ENCODE measurements at regions not wholly inside any gene's neighbourhood (a gene's known extent, or its start where the extent isn't known, plus 50 kb on each side); places are given as distances from the start of the nearest gene placed in this dataset.

GRCh38 chr13:29929062-29929847 lies 78.8 kb upstream of the UBL3 start:
- DNase-seq (ENCODE audit: low spot score), result no peak

- DNase-seq (ENCODE audit: low spot score), result no peak
These were observed 75.7 kb upstream of the UBL3 start for GRCh38 chr13:29926098-29926476.

GRCh38 chr13:29925457-29926097 lies 75.2 kb upstream of the UBL3 start:
- peak; percentile 89 for DNase-seq (ENCODE audit: low spot score)

GRCh38 chr13:29924482-29925350 lies 74.3 kb upstream of the UBL3 start:
- no peak for DNase-seq (ENCODE audit: low spot score)

GRCh38 chr13:29923554-29924481 lies 73.4 kb upstream of the UBL3 start:
- DNase-seq (ENCODE audit: low spot score), result peak; percentile 88

- no peak for DNase-seq (ENCODE audit: low spot score)
These were observed 72.5 kb upstream of the UBL3 start for GRCh38 chr13:29922896-29923295.

- DNase-seq (ENCODE audit: low spot score), result no peak
These were observed 71.9 kb upstream of the UBL3 start for GRCh38 chr13:29922281-29922821.

- no peak for DNase-seq (ENCODE audit: low spot score)
These were observed 71.1 kb upstream of the UBL3 start for GRCh38 chr13:29921542-29921941.

- DNase-seq (ENCODE audit: low spot score), result no peak
These were observed 69.7 kb upstream of the UBL3 start for GRCh38 chr13:29920025-29920643.

GRCh38 chr13:29918845-29919244 lies 68.4 kb upstream of the UBL3 start:
- peak; percentile 64 for DNase-seq (ENCODE audit: low spot score)

GRCh38 chr13:29917650-29918049 lies 67.2 kb upstream of the UBL3 start:
- no peak for DNase-seq (ENCODE audit: low spot score)

- no peak for DNase-seq (ENCODE audit: low spot score)
These were observed 64.2 kb upstream of the UBL3 start for GRCh38 chr13:29914581-29914980.

- no peak for DNase-seq (ENCODE audit: low spot score)
These were observed 61.5 kb upstream of the UBL3 start for GRCh38 chr13:29911781-29912418.

GRCh38 chr13:29909975-29910674 lies 59.7 kb upstream of the UBL3 start:
- no peak for DNase-seq (ENCODE audit: low spot score)

GRCh38 chr13:29909081-29909730 lies 58.8 kb upstream of the UBL3 start:
- no peak for DNase-seq (ENCODE audit: low spot score)

GRCh38 chr13:29908416-29909080 lies 58.1 kb upstream of the UBL3 start:
- no peak for DNase-seq (ENCODE audit: low spot score)

- no peak for DNase-seq (ENCODE audit: low spot score)
These were observed 57.3 kb upstream of the UBL3 start for GRCh38 chr13:29907670-29908069.

- no peak for DNase-seq (ENCODE audit: low spot score)
These were observed 56.1 kb upstream of the UBL3 start for GRCh38 chr13:29906432-29907011.

Measured in ureter (tissue), 1 donor.